Panc1 (cell line): ENCODE measurements at regions not wholly inside any gene's neighbourhood (a gene's known extent, or its start where the extent isn't known, plus 50 kb on each side); places are given as distances from the start of the nearest gene placed in this dataset.

Experiments
- ATAC-seq: fragments of 200-7000 bp; cut with Tn5 transposase; 2 replicates; pipeline ENCODE4 v1.9.1; 2020; ENCODE audit warnings: mild to moderate bottlenecking, moderate library complexity
- BruUV-seq: library from RNA; stranded (reverse); fragments of 400-500 nt; replicated peaks from 2 replicates; lab custom pipeline; 2021; lab: Mats Ljungman, UMichigan
- CTCF ChIA-PET: fragments of 300-600 bp; sonication (Branson Sonifier 250); formaldehyde crosslinking; loops from one replicate; lab custom pipeline; 2022; ENCODE audit warnings: antibody characterized with exemption; lab: Charles Lee
- POLR2A ChIA-PET: fragments of 300-600 bp; sonication (Branson Sonifier 250); formaldehyde crosslinking; loops from one replicate; lab custom pipeline; 2022; ENCODE audit warnings: antibody characterized with exemption; lab: Charles Lee
- DNase-seq: peaks from one replicate; pipeline ENCODE4 v3.0.0-alpha.2; 2010; ENCODE audit warnings: low read depth, low spot score
- H3K27ac ChIP-seq: 2 replicates; pipeline ENCODE4 v1.5.1; 2011; ENCODE audit warnings: mild to moderate bottlenecking, low read length, inconsistent platforms
- H3K27me3 ChIP-seq: fragments of 200-500 bp; sonication (Bioruptor generic); 2 replicates; pipeline ENCODE4 v1.6.0; 2014; ENCODE audit warnings: low read length, inconsistent platforms; ENCODE audit not compliant: control insufficient read depth, insufficient read depth
- H3K36me3 ChIP-seq: fragments of 200-500 bp; sonication (Bioruptor generic); 2 replicates; pipeline ENCODE4 v1.5.1; 2014; ENCODE audit warnings: inconsistent platforms, mild to moderate bottlenecking, low read length, moderate library complexity; ENCODE audit not compliant: control insufficient read depth, insufficient read depth
- H3K4me1 ChIP-seq: 2 replicates; pipeline ENCODE4 v1.5.1; 2011; ENCODE audit warnings: inconsistent platforms, mild to moderate bottlenecking, low read length, moderate library complexity; ENCODE audit not compliant: control insufficient read depth, insufficient read depth
- H3K4me3 ChIP-seq, 2 experiments: 2 replicates each; pipeline ENCODE4 v1.5.1; 2011 to 2012; ENCODE audit warnings: low read depth in 2 of 2, low read length in 2 of 2, mild to moderate bottlenecking in 2 of 2, inconsistent platforms in 1 of 2, moderate library complexity in 1 of 2
- H3K9me3 ChIP-seq: fragments of 200-500 bp; sonication (Bioruptor generic); 2 replicates; pipeline ENCODE4 v1.5.1; 2014; ENCODE audit warnings: low read depth, mild to moderate bottlenecking, inconsistent platforms, low read length, moderate library complexity; ENCODE audit not compliant: control insufficient read depth, insufficient read depth
- POLR2AphosphoS5 ChIP-seq: IDR thresholded peaks from 2 replicates; pipeline ENCODE4 v1.6.1; 2012; ENCODE audit warnings: mild to moderate bottlenecking, low read depth, low read length, moderate library complexity
- SIN3A ChIP-seq: IDR thresholded peaks from 2 replicates; pipeline ENCODE4 v1.6.1; 2012; ENCODE audit warnings: low read depth, mild to moderate bottlenecking, low read length, moderate library complexity, borderline replicate concordance; ENCODE audit not compliant: insufficient read depth
- TCF7L2 ChIP-seq: IDR thresholded peaks from 2 replicates; pipeline ENCODE4 v1.6.1; 2011; ENCODE audit warnings: mild to moderate bottlenecking, low read depth, low read length, inconsistent platforms
- in situ Hi-C: cut with HindIII; loops from 2 replicates; pipeline ENCODE4 v1.10.0; 2016; ENCODE audit warnings: low sequenced_read_pairs, low pct_unique_long_range_greater_than_20kb
- intact Hi-C: fragments of 100-400 bp; cut with micrococcal nuclease; formaldehyde crosslinking; loops from one replicate; pipeline ENCODE4 v1.10.0; 2022; ENCODE audit not compliant: unreplicated experiment
- TF ChIP-seq, protein P1 (sequence below), 2 experiments: IDR thresholded peaks; 2 replicates each; pipeline ENCODE4 v1.6.1; 2011 to 2012; ENCODE audit warnings: low read depth in 2 of 2, control low read depth in 1 of 2, low read length in 1 of 2, mild to moderate bottlenecking in 1 of 2, moderate library complexity in 1 of 2; ENCODE audit not compliant: insufficient read depth in 1 of 2
- TF ChIP-seq, protein P2 (sequence below): fragments of 450-650 bp; IDR thresholded peaks from 2 replicates; pipeline ENCODE4 v1.5.1; 2017; ENCODE audit warnings: mild to moderate bottlenecking

- Histone ChIP-seq H3K27me3 (no peaks in the 10 kb centered on the region), H3K9me3 (no peaks in the 10 kb centered on the region), H3K36me3 (no peaks in the 10 kb centered on the region), H3K4me1 (peaks cover 10% of the 10 kb centered on the region), H3K27ac (no peak overlapping the region), H3K4me3 (no peak overlapping the region)
- ATAC-seq (no peak), DNase-seq (no peak)
- intact Hi-C loops: loop anchor here (5.0 kb wide), 1 partner anchor 228 kb away; no protein-coding TSS in a partner anchor
- POLR2A ChIA-PET: interaction anchor here (0.5 kb wide), 1 partner anchor 42 kb away, joined by 11 read pairs; no protein-coding TSS in a partner anchor
- CTCF ChIA-PET: no interaction called here
- TF ChIP-seq, protein P1, sequence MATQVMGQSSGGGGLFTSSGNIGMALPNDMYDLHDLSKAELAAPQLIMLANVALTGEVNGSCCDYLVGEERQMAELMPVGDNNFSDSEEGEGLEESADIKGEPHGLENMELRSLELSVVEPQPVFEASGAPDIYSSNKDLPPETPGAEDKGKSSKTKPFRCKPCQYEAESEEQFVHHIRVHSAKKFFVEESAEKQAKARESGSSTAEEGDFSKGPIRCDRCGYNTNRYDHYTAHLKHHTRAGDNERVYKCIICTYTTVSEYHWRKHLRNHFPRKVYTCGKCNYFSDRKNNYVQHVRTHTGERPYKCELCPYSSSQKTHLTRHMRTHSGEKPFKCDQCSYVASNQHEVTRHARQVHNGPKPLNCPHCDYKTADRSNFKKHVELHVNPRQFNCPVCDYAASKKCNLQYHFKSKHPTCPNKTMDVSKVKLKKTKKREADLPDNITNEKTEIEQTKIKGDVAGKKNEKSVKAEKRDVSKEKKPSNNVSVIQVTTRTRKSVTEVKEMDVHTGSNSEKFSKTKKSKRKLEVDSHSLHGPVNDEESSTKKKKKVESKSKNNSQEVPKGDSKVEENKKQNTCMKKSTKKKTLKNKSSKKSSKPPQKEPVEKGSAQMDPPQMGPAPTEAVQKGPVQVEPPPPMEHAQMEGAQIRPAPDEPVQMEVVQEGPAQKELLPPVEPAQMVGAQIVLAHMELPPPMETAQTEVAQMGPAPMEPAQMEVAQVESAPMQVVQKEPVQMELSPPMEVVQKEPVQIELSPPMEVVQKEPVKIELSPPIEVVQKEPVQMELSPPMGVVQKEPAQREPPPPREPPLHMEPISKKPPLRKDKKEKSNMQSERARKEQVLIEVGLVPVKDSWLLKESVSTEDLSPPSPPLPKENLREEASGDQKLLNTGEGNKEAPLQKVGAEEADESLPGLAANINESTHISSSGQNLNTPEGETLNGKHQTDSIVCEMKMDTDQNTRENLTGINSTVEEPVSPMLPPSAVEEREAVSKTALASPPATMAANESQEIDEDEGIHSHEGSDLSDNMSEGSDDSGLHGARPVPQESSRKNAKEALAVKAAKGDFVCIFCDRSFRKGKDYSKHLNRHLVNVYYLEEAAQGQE (IDR thresholded peaks at IDR 0.05; ENCODE audit: insufficient read depth in 1 of 2, low read depth in 2 of 2, low read length in 1 of 2): no peak
- TF ChIP-seq TCF7L2 (no peak), POLR2AphosphoS5 (no peak), SIN3A (no peak)
- TF ChIP-seq, protein P2, sequence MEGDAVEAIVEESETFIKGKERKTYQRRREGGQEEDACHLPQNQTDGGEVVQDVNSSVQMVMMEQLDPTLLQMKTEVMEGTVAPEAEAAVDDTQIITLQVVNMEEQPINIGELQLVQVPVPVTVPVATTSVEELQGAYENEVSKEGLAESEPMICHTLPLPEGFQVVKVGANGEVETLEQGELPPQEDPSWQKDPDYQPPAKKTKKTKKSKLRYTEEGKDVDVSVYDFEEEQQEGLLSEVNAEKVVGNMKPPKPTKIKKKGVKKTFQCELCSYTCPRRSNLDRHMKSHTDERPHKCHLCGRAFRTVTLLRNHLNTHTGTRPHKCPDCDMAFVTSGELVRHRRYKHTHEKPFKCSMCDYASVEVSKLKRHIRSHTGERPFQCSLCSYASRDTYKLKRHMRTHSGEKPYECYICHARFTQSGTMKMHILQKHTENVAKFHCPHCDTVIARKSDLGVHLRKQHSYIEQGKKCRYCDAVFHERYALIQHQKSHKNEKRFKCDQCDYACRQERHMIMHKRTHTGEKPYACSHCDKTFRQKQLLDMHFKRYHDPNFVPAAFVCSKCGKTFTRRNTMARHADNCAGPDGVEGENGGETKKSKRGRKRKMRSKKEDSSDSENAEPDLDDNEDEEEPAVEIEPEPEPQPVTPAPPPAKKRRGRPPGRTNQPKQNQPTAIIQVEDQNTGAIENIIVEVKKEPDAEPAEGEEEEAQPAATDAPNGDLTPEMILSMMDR: no peak
- BruUV-seq: no TSS peak
- in situ Hi-C loops: no loop called here
These were observed 253.1 kb upstream of the MKLN1 start for GRCh38 chr7:131074585-131074984.

DNA sequence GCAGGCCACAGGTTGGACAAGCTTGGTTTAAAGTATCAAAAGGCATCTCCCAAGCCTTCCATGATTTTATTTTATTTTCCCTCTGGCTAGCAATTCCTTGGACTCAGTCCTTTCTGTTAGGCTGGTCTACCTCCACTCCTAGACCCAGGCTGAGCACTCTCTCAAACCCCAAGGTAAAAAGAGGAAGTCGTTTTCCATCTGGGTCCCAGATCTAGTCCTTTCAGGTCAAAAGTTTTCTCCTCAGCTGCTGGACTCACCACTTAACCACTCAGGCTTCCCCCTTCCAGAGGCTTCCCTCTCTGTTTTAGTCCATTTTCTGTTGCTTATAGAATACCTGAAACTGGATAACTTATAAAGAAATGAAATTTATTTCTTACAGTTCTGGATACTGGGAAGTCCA lies 252.3 kb upstream of the MKLN1 start:
- H3K36me3 ChIP-seq: no peaks in the 10 kb centered on the region
- TF ChIP-seq, protein P1 (IDR thresholded peaks at IDR 0.05; ENCODE audit: insufficient read depth in 1 of 2, low read depth in 2 of 2, low read length in 1 of 2): no peak
- TF ChIP-seq POLR2AphosphoS5 (no peak), SIN3A (no peak), TCF7L2 (no peak)
- TF ChIP-seq, protein P2: no peak
- H3K9me3 ChIP-seq: no peaks in the 10 kb centered on the region
- peaks cover 10% of the 10 kb centered on the region for H3K4me1 ChIP-seq
- H3K27me3 ChIP-seq: no peaks in the 10 kb centered on the region
- no peak overlapping the region for H3K4me3 ChIP-seq
- in situ Hi-C loops (no loop called here), intact Hi-C loops (no loop called here)
- BruUV-seq: no TSS peak
- no peak overlapping the region for H3K27ac ChIP-seq
- ChIA-PET CTCF (no interaction called here), POLR2A (no interaction called here)
- ATAC-seq (no peak), DNase-seq (no peak)
